ENCODE measurements at regions not wholly inside any gene's neighbourhood (a gene's known extent, or its start where the extent isn't known, plus 50 kb on each side); places are given as distances from the start of the nearest gene placed in this dataset.

DNA sequence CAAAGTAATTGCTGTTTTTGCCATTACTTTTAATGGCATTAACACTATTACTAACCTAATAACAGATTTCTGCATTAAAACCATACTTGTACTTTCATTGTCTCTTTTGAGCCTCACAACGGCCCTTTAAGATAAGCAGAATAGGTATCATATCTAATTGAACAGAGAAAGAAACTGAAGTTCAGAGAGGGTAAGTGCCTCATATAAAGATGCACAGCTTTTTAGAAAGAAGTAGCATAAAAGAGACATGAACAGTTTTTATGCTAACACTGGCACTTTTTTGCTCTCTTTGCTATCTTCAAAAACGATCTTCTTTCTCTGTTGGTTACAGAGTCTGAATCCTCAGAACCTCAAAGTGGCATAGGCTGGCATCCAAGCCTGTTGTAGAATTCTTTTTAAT, 102.9 kb upstream of the OR5AK2 start:
- TF ChIP-seq EZH2 (IDR thresholded peaks at IDR 0.05), result no peak
- TF ChIP-seq POLR2AphosphoS5 (IDR thresholded peaks at IDR 0.05; ENCODE audit: borderline replicate concordance, low read depth, low read length), result no peak

Measured in SK-N-MC (cell line).